22Rv1 (cell line): ENCODE measurements at regions not wholly inside any gene's neighbourhood (a gene's known extent, or its start where the extent isn't known, plus 50 kb on each side); places are given as distances from the start of the nearest gene placed in this dataset.

Source experiments
- H3K27ac ChIP-seq: fragments of 450-650 bp; 2 replicates; pipeline ENCODE4 v1.5.1; 2017
- ZFX ChIP-seq: fragments of 450-650 bp; IDR thresholded peaks from 2 replicates; pipeline ENCODE4 v1.6.1; 2017; ENCODE audit warnings: antibody characterized with exemption, borderline replicate concordance
- TF ChIP-seq, protein P1 (sequence below): fragments of 450-650 bp; IDR thresholded peaks from 2 replicates; pipeline ENCODE4 v1.5.1; 2017; ENCODE audit warnings: mild to moderate bottlenecking

GRCh38 chr3:117746066-117746465 is 1036.5 kb downstream of the TUSC7 start:
- TF ChIP-seq ZFX, result no peak
- TF ChIP-seq, protein P1, sequence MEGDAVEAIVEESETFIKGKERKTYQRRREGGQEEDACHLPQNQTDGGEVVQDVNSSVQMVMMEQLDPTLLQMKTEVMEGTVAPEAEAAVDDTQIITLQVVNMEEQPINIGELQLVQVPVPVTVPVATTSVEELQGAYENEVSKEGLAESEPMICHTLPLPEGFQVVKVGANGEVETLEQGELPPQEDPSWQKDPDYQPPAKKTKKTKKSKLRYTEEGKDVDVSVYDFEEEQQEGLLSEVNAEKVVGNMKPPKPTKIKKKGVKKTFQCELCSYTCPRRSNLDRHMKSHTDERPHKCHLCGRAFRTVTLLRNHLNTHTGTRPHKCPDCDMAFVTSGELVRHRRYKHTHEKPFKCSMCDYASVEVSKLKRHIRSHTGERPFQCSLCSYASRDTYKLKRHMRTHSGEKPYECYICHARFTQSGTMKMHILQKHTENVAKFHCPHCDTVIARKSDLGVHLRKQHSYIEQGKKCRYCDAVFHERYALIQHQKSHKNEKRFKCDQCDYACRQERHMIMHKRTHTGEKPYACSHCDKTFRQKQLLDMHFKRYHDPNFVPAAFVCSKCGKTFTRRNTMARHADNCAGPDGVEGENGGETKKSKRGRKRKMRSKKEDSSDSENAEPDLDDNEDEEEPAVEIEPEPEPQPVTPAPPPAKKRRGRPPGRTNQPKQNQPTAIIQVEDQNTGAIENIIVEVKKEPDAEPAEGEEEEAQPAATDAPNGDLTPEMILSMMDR, result no peak
- no peak overlapping the region for H3K27ac ChIP-seq

GRCh38 chr3:117748131-117748530 is 1038.6 kb downstream of the TUSC7 start:
- no peak overlapping the region for H3K27ac ChIP-seq
- TF ChIP-seq ZFX, result no peak
- TF ChIP-seq, protein P1, result no peak

- TF ChIP-seq, protein P1, result no peak
- H3K27ac ChIP-seq, result no peak overlapping the region
Measured at GRCh38 chr3:117750674-117751269, 1041.2 kb downstream of the TUSC7 start.

DNA sequence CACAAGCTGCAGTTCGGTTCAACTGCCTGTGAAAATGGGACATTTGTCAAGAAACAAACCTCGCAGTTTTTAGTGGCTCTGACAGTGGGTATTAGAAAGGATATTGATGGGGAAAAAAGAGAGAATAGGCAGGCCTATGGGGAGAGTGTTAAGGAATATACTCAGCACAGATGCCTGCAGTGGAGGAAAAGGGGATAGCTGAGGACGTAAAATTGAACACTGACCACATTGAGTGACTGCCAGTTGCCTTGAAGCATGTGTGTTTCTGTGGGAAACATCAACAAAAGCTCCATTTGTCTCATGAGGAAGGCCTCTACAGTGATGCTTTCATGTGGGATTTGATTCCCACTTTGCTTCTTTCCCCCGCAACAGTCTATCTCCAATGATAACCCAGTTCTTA is 1042.1 kb downstream of the TUSC7 start:
- H3K27ac ChIP-seq, result no peak overlapping the region
- no peak for TF ChIP-seq ZFX
- TF ChIP-seq, protein P1, result no peak

DNA sequence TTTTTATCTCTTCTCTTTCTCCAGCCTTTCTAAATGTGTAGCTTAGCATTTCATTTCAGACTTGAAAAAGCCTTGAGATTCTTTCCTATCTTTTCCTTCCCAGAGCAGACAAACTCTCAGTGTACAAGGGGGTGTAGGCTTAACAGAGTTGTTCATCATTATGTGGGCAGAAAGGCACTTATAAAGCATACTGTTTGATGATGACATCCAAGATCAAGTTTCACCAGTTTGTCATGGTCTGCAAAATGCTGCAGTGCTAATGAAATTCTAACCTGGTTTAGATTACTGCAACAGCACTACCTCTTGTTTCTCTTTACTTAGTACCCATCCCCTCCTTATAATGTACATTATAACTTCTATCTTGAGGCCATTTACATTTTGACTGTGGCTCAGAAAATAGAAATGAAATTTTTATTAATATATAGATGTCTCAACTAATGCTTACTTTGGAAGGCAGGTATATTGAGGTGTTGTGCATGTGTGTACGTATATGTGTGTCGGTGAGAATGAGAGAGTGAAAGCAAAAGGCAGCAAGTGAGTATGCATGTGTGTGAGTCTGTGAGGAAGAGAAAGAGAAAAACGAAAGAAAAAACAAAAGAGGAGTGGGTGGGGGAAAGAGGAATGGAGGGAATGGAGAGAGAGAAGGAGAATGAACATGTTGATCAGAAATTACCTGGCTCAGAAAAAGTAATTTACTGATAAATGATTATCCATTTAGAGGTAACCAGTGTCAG is 1043.6 kb downstream of the TUSC7 start:
- H3K27ac ChIP-seq, result no peak overlapping the region
- no peak for TF ChIP-seq ZFX
- TF ChIP-seq, protein P1, result no peak

- no peak overlapping the region for H3K27ac ChIP-seq
- TF ChIP-seq ZFX, result no peak
- TF ChIP-seq, protein P1, result no peak
Measured at GRCh38 chr3:117754058-117754457, 1044.5 kb downstream of the TUSC7 start.

GRCh38 chr3:117754841-117755240 is 1045.3 kb downstream of the TUSC7 start:
- TF ChIP-seq ZFX, result no peak
- TF ChIP-seq, protein P1, result no peak
- no peak overlapping the region for H3K27ac ChIP-seq
